GM18858 (cell line): ENCODE measurements at regions not wholly inside any gene's neighbourhood (a gene's known extent, or its start where the extent isn't known, plus 50 kb on each side); places are given as distances from the start of the nearest gene placed in this dataset.

Source experiments
- ATAC-seq: cut with Tn5 transposase; IDR thresholded peaks from one replicate; pipeline ENCODE4 v1.9.1; 2021; ENCODE audit not compliant: unreplicated experiment

GRCh38 chr11:122062763-122063162, 53.3 kb downstream of the BLID start:
- ATAC-seq, result no peak

GRCh38 chr11:122059565-122059964, 56.5 kb downstream of the BLID start:
- no peak for ATAC-seq

GRCh38 chr11:122050021-122050690, 65.9 kb downstream of the BLID start:
- no peak for ATAC-seq

GRCh38 chr11:122048401-122048800, 67.6 kb downstream of the BLID start:
- no peak for ATAC-seq

DNA sequence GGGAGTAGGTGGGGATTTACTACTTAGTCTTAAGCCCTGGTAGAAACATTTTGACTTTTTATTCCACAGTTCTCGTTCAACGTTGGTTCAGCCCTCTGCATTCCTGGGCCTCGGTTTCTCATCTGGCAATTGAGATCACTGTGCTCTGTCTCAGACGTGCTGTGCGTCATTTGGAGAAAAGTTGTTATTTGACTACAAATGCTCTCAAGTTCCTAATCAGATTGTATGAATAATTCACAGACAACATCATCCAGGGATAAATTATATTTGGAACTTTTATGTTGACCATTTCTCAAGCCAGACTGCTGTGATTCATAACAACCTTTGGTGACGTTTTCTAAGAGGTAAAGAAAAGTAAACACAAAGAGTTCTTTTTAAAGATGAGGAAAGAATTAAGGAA, 69.2 kb downstream of the BLID start:
- ATAC-seq, result no peak

- ATAC-seq, result no peak
These were observed 69.6 kb downstream of the BLID start for GRCh38 chr11:122046438-122046837.

GRCh38 chr11:122045181-122045586, 70.8 kb downstream of the BLID start:
- ATAC-seq, result no peak

DNA sequence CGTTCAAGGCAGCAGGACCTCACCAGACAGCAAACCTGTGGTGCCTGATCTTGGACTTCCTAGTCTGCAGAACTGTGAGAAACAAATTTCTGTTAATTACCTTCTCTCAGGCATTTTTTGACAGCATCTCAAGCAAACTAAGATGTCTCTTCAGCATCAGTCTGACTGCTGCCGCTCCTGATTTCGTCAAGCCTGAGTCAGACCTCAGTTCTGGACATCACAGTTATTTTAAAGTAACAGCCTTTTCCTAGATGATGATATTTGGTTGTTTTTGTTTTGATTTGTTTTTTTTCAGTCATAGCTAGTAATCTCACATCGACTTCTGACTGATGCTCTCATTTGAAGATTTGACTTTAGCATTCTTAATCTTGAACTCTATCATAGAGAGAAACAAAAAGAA, 71.9 kb downstream of the BLID start:
- ATAC-seq, result no peak

- ATAC-seq, result no peak
These were observed 73.0 kb downstream of the BLID start for GRCh38 chr11:122042981-122043380.

GRCh38 chr11:122040464-122040863, 75.6 kb downstream of the BLID start:
- ATAC-seq, result no peak

- no peak for ATAC-seq
These were observed 77.5 kb downstream of the BLID start for GRCh38 chr11:122038543-122038942.

DNA sequence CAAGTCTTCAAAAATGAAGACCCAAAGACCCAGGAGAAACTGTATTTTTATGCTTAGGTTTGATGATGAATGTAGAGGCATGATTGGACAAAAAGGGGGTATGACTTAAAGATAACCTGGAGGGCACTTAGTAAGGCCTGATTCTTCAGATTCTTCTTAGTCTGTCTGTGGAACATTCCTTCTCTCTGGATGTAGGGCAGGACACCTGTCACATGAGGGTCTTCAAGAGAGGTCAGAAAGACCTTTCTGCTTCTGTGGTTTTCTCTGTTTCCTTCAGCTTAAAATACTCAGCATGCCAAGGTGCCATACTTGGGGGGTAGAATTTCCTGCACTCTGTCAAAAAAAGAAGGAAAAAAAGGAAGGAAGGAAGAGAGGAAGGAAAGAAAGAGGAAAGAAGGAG, 78.1 kb downstream of the BLID start:
- ATAC-seq, result no peak

- no peak for ATAC-seq
These were observed 79.5 kb downstream of the BLID start for GRCh38 chr11:122036493-122036892.

DNA sequence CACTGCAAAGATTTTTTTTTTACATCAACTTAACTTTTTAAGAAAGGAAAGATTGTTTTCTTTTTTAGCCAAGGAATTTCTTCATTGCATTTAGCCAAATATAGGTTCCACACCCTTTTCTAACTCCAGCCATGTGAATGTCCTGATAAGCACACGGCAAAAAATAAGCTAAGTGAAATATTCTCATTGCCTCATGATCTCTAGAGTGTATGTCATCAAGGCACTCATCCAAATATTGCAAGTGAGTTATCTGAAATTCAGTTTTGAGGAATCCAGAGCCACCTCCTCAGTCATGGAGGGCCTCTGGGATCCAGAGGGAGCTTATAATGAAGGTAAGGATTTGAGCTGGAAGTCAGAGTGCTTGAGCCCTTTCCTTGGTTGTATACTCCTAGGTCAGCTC, 80.0 kb downstream of the BLID start:
- no peak for ATAC-seq

- no peak for ATAC-seq
These were observed 82.4 kb downstream of the BLID start for GRCh38 chr11:122033631-122034030.

DNA sequence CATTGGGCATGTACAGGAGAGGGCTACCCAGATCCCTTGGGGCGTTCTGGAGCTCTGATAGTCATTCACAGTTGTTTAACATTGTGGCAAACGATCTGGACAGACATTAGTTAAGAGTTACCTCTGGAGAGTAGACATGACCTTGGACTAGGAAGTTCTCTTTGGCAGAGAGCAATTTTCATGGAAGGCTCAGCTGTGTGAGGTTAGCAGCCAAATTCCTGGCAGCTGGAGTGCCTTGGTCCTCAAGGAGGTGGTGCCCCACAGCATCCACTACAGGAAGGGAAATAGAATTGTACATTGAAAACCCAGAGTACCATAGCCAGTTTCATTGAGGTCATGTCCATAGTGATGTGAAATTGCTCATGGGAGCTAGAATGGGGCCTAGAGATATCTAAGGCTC, 82.8 kb downstream of the BLID start:
- no peak for ATAC-seq

DNA sequence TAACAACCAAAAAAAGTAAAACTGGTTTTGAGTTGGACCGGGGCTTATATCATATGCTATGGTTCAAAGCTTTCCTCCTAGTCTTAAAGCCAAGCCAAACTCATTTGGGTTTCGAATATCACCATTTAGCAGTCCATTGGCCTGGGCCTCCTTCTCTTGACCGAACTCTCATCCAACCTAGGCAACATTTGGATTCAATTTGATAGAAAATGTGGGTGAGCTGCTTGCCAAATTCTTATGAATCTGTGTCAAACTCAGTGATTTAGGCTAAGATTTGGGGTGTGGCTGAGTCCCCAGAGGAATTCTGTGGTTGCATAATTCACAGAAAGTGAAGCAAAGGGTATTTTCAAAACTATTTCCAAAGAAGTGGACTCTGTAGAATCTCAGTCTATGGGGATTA, 83.7 kb downstream of the BLID start:
- no peak for ATAC-seq

GRCh38 chr11:122031813-122032212, 84.2 kb downstream of the BLID start:
- no peak for ATAC-seq

DNA sequence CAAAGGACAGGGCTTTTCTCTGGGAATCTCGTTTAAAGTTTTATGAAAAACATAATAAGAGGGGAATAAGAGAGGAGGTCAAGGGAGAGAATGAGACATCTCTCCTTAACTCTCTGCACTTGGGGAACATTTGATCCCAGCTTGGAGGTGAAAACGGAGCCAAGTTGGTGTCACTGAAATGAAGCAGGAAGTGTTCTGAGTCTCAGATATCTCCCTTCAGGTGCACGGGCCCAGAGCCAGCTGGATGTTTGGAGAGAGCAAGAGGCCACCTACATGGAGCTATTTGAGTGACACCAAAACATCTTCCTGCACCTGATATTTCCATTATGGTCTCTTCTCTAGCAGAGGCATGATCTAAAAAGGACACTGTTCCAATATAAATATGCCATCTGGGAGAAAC, 85.7 kb downstream of the BLID start:
- no peak for ATAC-seq

DNA sequence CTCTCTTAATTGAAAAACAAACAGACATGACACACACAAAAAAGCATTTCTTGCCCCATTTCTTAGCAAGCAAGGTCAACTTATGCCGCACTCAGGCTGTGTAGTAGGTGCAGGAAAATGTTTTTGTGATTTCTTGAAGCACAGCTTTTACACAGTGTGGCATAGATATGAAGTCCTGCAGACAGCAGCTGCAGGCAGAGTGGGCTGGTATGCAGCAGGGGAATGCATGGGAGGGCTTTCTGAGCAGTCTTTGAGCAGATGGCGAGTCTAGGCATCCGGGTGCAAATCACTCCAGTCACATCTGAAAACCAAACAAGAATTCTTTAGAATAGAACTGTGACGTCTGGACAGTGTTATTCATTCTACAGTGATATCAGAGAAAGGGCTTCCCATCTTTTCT, 87.5 kb downstream of the BLID start:
- ATAC-seq, result no peak

DNA sequence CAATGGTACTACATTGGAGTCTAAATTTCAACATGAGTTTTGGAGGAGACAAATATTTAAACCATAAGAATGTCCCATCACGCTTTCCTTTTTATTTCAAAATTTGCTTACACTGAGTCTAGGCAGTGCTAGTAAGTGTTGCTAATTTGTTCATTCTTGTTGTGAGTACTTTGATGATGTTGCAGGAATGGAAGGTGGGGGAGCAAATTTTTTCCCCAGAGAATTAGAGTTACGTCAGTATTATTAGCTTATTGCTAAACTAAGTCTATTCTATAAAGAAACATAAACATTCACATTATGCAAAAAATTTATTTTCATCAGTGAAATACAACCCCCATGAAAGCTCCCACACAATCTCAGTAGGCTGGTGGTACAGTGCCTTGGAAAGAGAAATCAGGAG, 88.0 kb downstream of the BLID start:
- ATAC-seq, result no peak

GRCh38 chr11:122025757-122026156, 90.3 kb downstream of the BLID start:
- no peak for ATAC-seq

DNA sequence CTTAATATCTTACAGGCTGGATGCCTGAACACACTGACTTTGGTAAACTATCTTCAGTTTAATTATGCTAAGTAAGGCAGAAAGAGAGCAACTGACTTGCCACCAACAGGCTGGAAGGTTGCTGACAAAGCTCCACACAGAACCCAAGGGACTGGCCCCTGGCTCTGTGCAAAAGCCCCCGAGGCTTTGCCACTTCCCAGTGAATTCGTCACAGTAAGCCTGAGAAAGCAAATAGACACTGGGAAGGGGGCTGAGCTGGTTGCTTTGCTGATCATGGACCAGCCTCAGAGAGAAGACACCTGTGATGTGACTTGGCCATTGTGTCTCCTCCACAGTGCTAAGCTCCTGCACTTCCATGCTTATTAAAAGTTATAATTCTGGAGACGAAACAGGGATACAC, 91.7 kb downstream of the BLID start:
- ATAC-seq, result no peak
